ENCODE measurements at regions not wholly inside any gene's neighbourhood (a gene's known extent, or its start where the extent isn't known, plus 50 kb on each side); places are given as distances from the start of the nearest gene placed in this dataset.

- TF ChIP-seq CTCF (IDR thresholded peaks at IDR 0.05) (no peak), POLR2A (IDR thresholded peaks at IDR 0.05) (no peak)
Measured at GRCh38 chr9:108709997-108710396, 145.8 kb downstream of the ACTL7B start.

All from adrenal gland (tissue), 5 donors.